Liver (tissue), 8 donors: ENCODE measurements at regions not wholly inside any gene's neighbourhood (a gene's known extent, or its start where the extent isn't known, plus 50 kb on each side); places are given as distances from the start of the nearest gene placed in this dataset.

ENCODE experiments used
- DNase-seq: peaks from one replicate; pipeline ENCODE4 v3.0.0-alpha.2; 2017; ENCODE audit warnings: low spot score
- H3K27ac ChIP-seq, 2 donors: one replicate each; pipeline ENCODE4 v1.7.0; 2013; ENCODE audit warnings: inconsistent platforms in 2 of 2, low read length in 2 of 2, control low read depth in 1 of 2, low read depth in 1 of 2, mild to moderate bottlenecking in 1 of 2
- H3K27me3 ChIP-seq, 4 donors: one replicate each; pipeline versions ENCODE4 v1.6.1 to v1.7.0; 2013; ENCODE audit warnings: low read length in 3 of 4, inconsistent platforms in 1 of 4, mild to moderate bottlenecking in 1 of 4, moderate library complexity in 1 of 4; ENCODE audit not compliant: control insufficient read depth in 4 of 4, insufficient read depth in 4 of 4
- H3K36me3 ChIP-seq, 4 donors: one replicate each; pipeline versions ENCODE4 v1.6.1 to v1.7.0; 2013; ENCODE audit warnings: low read length in 3 of 4, mild to moderate bottlenecking in 3 of 4, low read depth in 1 of 4, moderate library complexity in 1 of 4; ENCODE audit not compliant: control insufficient read depth in 4 of 4, insufficient read depth in 3 of 4
- H3K4me1 ChIP-seq, 4 donors: one replicate each; pipeline versions ENCODE4 v1.6.1 to v1.7.0; 2013; ENCODE audit warnings: low read length in 3 of 4, mild to moderate bottlenecking in 3 of 4, moderate library complexity in 1 of 4; ENCODE audit not compliant: control insufficient read depth in 4 of 4, insufficient read depth in 4 of 4
- H3K4me3 ChIP-seq, 3 donors: one replicate each; pipeline versions ENCODE4 v1.6.1 to v1.7.0; 2013; ENCODE audit warnings: low read length in 3 of 3, control low read depth in 1 of 3, low read depth in 1 of 3, mild to moderate bottlenecking in 1 of 3
- H3K9ac ChIP-seq, 2 donors: one replicate each; pipeline ENCODE4 v1.7.0; 2013; ENCODE audit warnings: low read length in 2 of 2, mild to moderate bottlenecking in 2 of 2, moderate library complexity in 2 of 2, control low read depth in 1 of 2, low read depth in 1 of 2
- H3K9me3 ChIP-seq, 4 donors: one replicate each; pipeline versions ENCODE4 v1.6.1 to v1.7.0; 2013; ENCODE audit warnings: low read length in 3 of 4; ENCODE audit not compliant: control insufficient read depth in 4 of 4
- ATF3 ChIP-seq: IDR thresholded peaks from 2 replicates; pipeline ENCODE4 v1.6.1; 2016; ENCODE audit warnings: antibody characterized with exemption
- CTCF ChIP-seq: fragments of 150-350 bp; IDR thresholded peaks from 2 replicates; pipeline ENCODE4 v1.5.1; 2017; ENCODE audit warnings: improper control_type of control experiment, low read depth, low read length; ENCODE audit not compliant: missing input control
- EGR1 ChIP-seq, 2 donors: IDR thresholded peaks; 2 replicates each; pipeline ENCODE4 v1.6.1; 2016 to 2018; ENCODE audit warnings: antibody characterized with exemption in 2 of 2, low read depth in 2 of 2
- FOXA1 ChIP-seq: IDR thresholded peaks from 2 replicates; pipeline ENCODE4 v1.6.1; 2016; ENCODE audit warnings: antibody characterized with exemption
- FOXA2 ChIP-seq: IDR thresholded peaks from 2 replicates; pipeline ENCODE4 v1.6.1; 2016; ENCODE audit warnings: antibody characterized with exemption
- GABPA ChIP-seq, 2 donors: IDR thresholded peaks in 1 of 2; conservative IDR thresholded peaks in 1 of 2; 2 replicates each; pipeline ENCODE4 v1.6.1; 2016; ENCODE audit warnings: antibody characterized with exemption in 2 of 2, mild to moderate bottlenecking in 1 of 2, moderate library complexity in 1 of 2
- HNF4A ChIP-seq, 2 donors: conservative IDR thresholded peaks; 2 replicates each; pipeline ENCODE4 v1.6.1; 2016; ENCODE audit warnings: antibody characterized with exemption in 2 of 2, mild to moderate bottlenecking in 2 of 2
- HNF4G ChIP-seq: IDR thresholded peaks from 2 replicates; pipeline ENCODE4 v1.6.1; 2016; ENCODE audit warnings: antibody characterized with exemption
- JUND ChIP-seq, 2 donors: IDR thresholded peaks; 2 replicates each; pipeline ENCODE4 v1.6.1; 2016; ENCODE audit warnings: antibody characterized with exemption in 2 of 2
- NR2F2 ChIP-seq: IDR thresholded peaks from 2 replicates; pipeline ENCODE4 v1.6.1; 2016; ENCODE audit warnings: antibody characterized with exemption
- RAD21 ChIP-seq, 2 donors: IDR thresholded peaks; 2 replicates each; pipeline ENCODE4 v1.6.1; 2016; ENCODE audit warnings: antibody characterized with exemption in 2 of 2, mild to moderate bottlenecking in 2 of 2
- REST ChIP-seq: IDR thresholded peaks from 2 replicates; pipeline ENCODE4 v1.6.1; 2016; ENCODE audit warnings: antibody characterized with exemption, mild to moderate bottlenecking
- RXRA ChIP-seq, 2 donors: IDR thresholded peaks; 2 replicates each; pipeline ENCODE4 v1.6.1; 2017 to 2018; ENCODE audit warnings: antibody characterized with exemption in 2 of 2, mild to moderate bottlenecking in 1 of 2
- SP1 ChIP-seq: IDR thresholded peaks from 2 replicates; pipeline ENCODE4 v1.6.1; 2018; ENCODE audit warnings: antibody characterized with exemption, mild to moderate bottlenecking
- TAF1 ChIP-seq: conservative IDR thresholded peaks from 2 replicates; pipeline ENCODE4 v1.6.1; 2016; ENCODE audit warnings: antibody characterized with exemption, mild to moderate bottlenecking
- YY1 ChIP-seq: IDR thresholded peaks from 2 replicates; pipeline ENCODE4 v1.6.1; 2016; ENCODE audit warnings: antibody characterized with exemption, mild to moderate bottlenecking
- WGBS: extraction: QIAGEN DNeasy Blood & Tissue Kit; methylation state at CpG from one replicate; pipeline ENCODE4 v1.1.7; 2013; 5-methylcytosine and 5-hydroxymethylcytosine counted together
- TF ChIP-seq, protein P1 (sequence below): IDR thresholded peaks from 2 replicates; pipeline ENCODE4 v1.6.1; 2016; ENCODE audit warnings: antibody characterized with exemption
- TF ChIP-seq, protein P2 (sequence below): IDR thresholded peaks from 2 replicates; pipeline ENCODE4 v1.6.1; 2016; ENCODE audit warnings: antibody characterized with exemption
- donor health status: healthy.
- donor health status: healthy.
- donor health status: healthy.
- donor health status: healthy.
- donor health status: healthy.

- no peaks in the 10 kb centered on the region for H3K4me1 ChIP-seq
- H3K9ac ChIP-seq, result no peak overlapping the region
- H3K4me3 ChIP-seq, result no peak overlapping the region
- no peak for DNase-seq
- H3K27me3 ChIP-seq, result peaks cover 0 to 2% (median under 1%) of the 10 kb centered on the region in 4 donors
- 58% methylated on average over 5 of the region's 5 CpGs for WGBS
- no peaks in the 10 kb centered on the region for H3K36me3 ChIP-seq
- no peaks in the 10 kb centered on the region for H3K9me3 ChIP-seq
- TF ChIP-seq SP1 (no peak), CTCF (no peak)
- no peak overlapping the region for H3K27ac ChIP-seq
Measured at GRCh38 chr10:62718585-62718984, 85.9 kb upstream of the ADO start.

- Histone ChIP-seq H3K27ac (no peak overlapping the region), H3K9ac (no peak overlapping the region), H3K4me1 (no peaks in the 10 kb centered on the region), H3K27me3 (peaks cover 0 to 4% (median 1%) of the 10 kb centered on the region in 4 donors), H3K9me3 (no peaks in the 10 kb centered on the region), H3K4me3 (no peak overlapping the region), H3K36me3 (no peaks in the 10 kb centered on the region)
- DNase-seq, result no peak
- TF ChIP-seq, protein P1, sequence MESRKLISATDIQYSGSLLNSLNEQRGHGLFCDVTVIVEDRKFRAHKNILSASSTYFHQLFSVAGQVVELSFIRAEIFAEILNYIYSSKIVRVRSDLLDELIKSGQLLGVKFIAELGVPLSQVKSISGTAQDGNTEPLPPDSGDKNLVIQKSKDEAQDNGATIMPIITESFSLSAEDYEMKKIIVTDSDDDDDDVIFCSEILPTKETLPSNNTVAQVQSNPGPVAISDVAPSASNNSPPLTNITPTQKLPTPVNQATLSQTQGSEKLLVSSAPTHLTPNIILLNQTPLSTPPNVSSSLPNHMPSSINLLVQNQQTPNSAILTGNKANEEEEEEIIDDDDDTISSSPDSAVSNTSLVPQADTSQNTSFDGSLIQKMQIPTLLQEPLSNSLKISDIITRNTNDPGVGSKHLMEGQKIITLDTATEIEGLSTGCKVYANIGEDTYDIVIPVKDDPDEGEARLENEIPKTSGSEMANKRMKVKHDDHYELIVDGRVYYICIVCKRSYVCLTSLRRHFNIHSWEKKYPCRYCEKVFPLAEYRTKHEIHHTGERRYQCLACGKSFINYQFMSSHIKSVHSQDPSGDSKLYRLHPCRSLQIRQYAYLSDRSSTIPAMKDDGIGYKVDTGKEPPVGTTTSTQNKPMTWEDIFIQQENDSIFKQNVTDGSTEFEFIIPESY, result no peak
- TF ChIP-seq JUND (IDR thresholded peaks at IDR 0.05) (no peak), RXRA (IDR thresholded peaks at IDR 0.05) (no peak), GABPA (IDR thresholded peaks at IDR 0.05 in 1 of 2, conservative IDR thresholded peaks at IDR 0.05 in 1 of 2) (no peak), YY1 (no peak), HNF4G (no peak), NR2F2 (no peak), REST (no peak), HNF4A (conservative IDR thresholded peaks at IDR 0.05) (no peak), RAD21 (IDR thresholded peaks at IDR 0.05) (no peak), EGR1 (IDR thresholded peaks at IDR 0.05; ENCODE audit: low read depth in 2 of 2) (no peak), SP1 (no peak), TAF1 (no peak), FOXA2 (no peak), ATF3 (no peak), CTCF (no peak), FOXA1 (no peak)
- TF ChIP-seq, protein P2, sequence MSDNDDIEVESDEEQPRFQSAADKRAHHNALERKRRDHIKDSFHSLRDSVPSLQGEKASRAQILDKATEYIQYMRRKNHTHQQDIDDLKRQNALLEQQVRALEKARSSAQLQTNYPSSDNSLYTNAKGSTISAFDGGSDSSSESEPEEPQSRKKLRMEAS, result no peak
- 81% methylated on average over 2 of the region's 2 CpGs for WGBS
Measured at GRCh38 chr10:62719061-62719460, 85.5 kb upstream of the ADO start.
